Fibroblast of mammary gland (primary cell): ENCODE measurements at regions not wholly inside any gene's neighbourhood (a gene's known extent, or its start where the extent isn't known, plus 50 kb on each side); places are given as distances from the start of the nearest gene placed in this dataset.

Experiments used
- DNase-seq: peaks from one replicate; pipeline ENCODE4 v3.0.0-alpha.2; 2010; ENCODE audit warnings: low read depth
- H3K4me3 ChIP-seq: 2 replicates; pipeline ENCODE4 v1.5.1; 2011; ENCODE audit warnings: low read depth, mild to moderate bottlenecking, low read length, moderate library complexity; ENCODE audit not compliant: control insufficient read depth
- CTCF ChIP-seq: conservative IDR thresholded peaks from 2 replicates; pipeline ENCODE4 v1.5.1; 2011; ENCODE audit warnings: low read depth, low read length, inconsistent platforms; ENCODE audit not compliant: control insufficient read depth, insufficient read depth

DNA sequence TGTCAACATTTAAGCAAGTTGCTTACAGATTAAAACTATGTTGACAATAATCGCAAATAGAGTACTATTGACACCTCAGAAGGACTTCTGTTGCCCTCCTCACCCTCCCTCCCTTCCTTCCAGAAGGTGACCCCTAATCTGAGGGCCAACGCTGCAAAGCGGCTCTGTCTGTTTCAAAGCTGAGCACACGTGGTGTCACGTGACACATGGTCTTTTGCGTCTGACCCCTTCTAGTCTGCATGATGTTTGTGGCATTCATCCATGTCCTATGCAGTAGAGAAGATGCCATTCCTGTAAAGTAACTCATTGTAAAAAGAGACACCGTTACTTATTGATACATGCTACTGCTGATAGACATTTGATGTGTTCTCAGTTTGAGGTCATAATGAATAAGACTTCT, 182.3 kb downstream of the THBS2 start:
- DNase-seq: no peak
- no peak for TF ChIP-seq CTCF
- no peak overlapping the region for H3K4me3 ChIP-seq

GRCh38 chr6:169070506-169071176, 183.0 kb downstream of the THBS2 start:
- H3K4me3 ChIP-seq: no peak overlapping the region
- DNase-seq: peak; percentile 100
- TF ChIP-seq CTCF: peak; percentile 33

DNA sequence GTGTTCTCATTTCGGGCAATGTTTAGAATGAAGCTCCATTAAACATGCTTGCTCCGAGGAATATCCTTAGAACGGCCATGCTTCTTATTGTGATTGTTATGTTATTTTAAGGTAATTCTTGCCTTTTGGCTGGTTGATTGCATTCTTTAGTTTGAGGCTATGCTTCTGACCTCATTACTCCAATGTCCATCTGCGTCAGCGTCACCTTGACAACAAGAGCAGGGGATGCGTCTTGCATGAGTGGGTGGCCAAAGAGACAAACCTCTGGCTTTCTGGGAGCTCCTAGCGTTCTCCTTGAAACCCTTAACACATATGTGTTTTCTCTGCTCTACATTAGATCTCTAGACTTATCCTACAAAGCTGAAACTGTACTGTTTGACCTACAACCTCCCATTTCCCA, 184.3 kb downstream of the THBS2 start:
- peak; percentile 85 for DNase-seq
- no peak overlapping the region for H3K4me3 ChIP-seq
- no peak for TF ChIP-seq CTCF

GRCh38 chr6:169064194-169064593, 189.5 kb downstream of the THBS2 start:
- H3K4me3 ChIP-seq: no peak overlapping the region
- no peak for TF ChIP-seq CTCF

GRCh38 chr6:169062272-169062671, 191.4 kb downstream of the THBS2 start:
- H3K4me3 ChIP-seq: no peak overlapping the region
- TF ChIP-seq CTCF: no peak
- no peak for DNase-seq

More at GRCh38 chr6:169064194-169064593, 189.5 kb downstream of the THBS2 start:
- DNase-seq: no peak

DNA sequence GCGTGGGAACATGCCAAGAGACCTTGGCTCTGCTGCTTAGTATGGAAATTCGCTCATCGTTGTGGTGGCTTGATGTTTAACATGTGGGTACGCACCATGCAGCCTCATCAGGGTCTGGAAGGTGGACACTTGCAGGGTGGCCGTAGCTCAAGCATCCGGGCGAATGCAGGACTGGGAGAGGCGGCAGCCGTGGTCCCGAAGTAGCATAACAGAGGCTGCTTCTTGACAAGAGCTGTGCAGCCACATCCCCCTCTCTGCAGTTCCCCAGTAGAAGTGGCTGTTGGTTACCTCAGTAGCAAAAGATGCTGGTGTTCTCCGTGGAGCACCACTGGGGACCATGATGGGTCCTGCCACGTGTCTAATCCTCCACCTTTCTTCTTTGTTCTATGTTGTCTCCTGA, 195.0 kb downstream of the THBS2 start:
- no peak overlapping the region for H3K4me3 ChIP-seq
- no peak for TF ChIP-seq CTCF

GRCh38 chr6:169052462-169052861, 201.2 kb downstream of the THBS2 start:
- DNase-seq: no peak
- H3K4me3 ChIP-seq: no peak overlapping the region
- no peak for TF ChIP-seq CTCF

More for the DNA sequence above, 195.0 kb downstream of the THBS2 start:
- DNase-seq: no peak
